Sciatic nerve (tissue), 2 donors: ENCODE measurements at regions not wholly inside any gene's neighbourhood (a gene's known extent, or its start where the extent isn't known, plus 50 kb on each side); places are given as distances from the start of the nearest gene placed in this dataset.
"Not testable (repeated sequence)": the region's sequence is repeated elsewhere in the genome, so short reads cannot be mapped to it uniquely, and the experiment has no call there.

Source experiments
- ATAC-seq: fragments of 200-7000 bp; cut with Tn5 transposase; one replicate; pipeline ENCODE4 v1.9.1; 2020; ENCODE audit warnings: mild to moderate bottlenecking, moderate library complexity
- DNase-seq: peaks from one replicate; pipeline ENCODE4 v3.0.0-alpha.2; 2020; ENCODE audit warnings: low spot score
- intact Hi-C: fragments of 100-400 bp; cut with DNase I; formaldehyde crosslinking; loops from one replicate; pipeline ENCODE4 v1.14.2; 2022
- donor health status: DM: no; HTN: no; CAD: no.
- donor health status: DM: no; HTN: no; CAD: no.

DNA sequence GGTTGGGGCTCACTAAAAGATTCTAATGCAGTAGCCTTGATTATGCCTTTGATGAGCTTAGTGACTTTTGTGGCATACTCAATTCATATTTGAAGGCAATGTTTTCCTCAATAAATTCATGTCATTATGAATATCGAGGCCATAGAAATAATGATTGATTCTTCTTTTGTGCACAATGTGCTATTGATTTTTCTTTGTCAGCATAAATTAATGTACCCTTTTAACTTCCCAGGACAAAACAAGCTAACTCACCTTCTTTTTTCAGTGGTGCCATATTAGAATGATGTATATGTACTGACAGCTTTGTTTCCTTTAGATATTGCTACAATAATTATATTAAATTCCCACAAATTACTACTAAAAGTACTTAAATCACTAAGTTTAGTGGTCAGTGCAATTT lies 484.3 kb upstream of the HS3ST5 start:
- ATAC-seq = no peak
- intact Hi-C loops = no loop called here
- no peak for DNase-seq

DNA sequence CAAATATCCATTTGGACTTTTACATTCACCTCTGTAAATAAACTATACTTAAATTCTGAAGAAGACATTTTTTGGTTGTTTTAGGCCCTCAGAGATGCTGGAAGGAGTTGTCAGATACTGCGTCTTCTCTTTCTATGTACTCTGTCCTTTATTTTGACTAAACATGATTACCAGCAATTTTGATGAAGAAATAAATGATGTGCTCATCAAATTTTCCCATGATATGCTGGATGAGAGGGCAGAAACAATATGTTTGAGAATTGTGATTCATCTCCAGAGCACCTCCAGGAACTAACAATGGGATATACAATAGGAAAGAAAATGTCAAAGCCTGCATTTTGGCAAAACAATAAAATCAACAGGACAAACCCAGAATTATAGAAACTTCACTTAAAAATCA lies 481.6 kb upstream of the HS3ST5 start:
- intact Hi-C loops = no loop called here
- ATAC-seq = no peak

GRCh38 chr6:114816678-114817077 lies 473.9 kb upstream of the HS3ST5 start:
- ATAC-seq (no peak), DNase-seq (no peak)
- intact Hi-C loops = no loop called here

More for the DNA sequence above, 481.6 kb upstream of the HS3ST5 start:
- DNase-seq = no peak

DNA sequence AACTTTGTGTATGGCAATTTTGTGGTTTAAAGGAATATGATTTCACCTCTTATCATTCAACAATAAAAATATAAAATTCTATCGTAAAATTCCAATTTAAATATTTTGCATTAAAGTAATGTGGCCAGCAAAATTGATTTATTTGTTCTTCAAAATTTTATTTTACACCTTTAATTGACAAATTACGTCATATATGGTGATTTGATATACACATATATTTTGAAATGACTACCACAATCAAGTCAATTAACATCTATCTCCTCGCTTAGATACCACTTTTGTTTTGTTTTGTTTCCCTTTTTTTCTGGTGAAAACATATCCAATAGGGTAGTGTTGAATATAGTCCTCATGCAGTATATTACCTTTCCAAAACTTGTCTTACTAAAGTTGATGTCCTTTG lies 467.6 kb upstream of the HS3ST5 start:
- no peak for DNase-seq
- intact Hi-C loops = no loop called here
- ATAC-seq = no peak

- intact Hi-C loops, ATAC-seq, DNase-seq: not testable (repeated sequence)
These were observed 462.6 kb upstream of the HS3ST5 start for GRCh38 chr6:114805426-114805825.

GRCh38 chr6:114796576-114796975 lies 453.8 kb upstream of the HS3ST5 start:
- intact Hi-C loops = no loop called here
- no peak for DNase-seq
- no peak for ATAC-seq

- ATAC-seq = no peak
These were observed 450.6 kb upstream of the HS3ST5 start for GRCh38 chr6:114793428-114793827.

GRCh38 chr6:114785235-114786127 lies 442.7 kb upstream of the HS3ST5 start:
- intact Hi-C loops = no loop called here
- no peak for DNase-seq
- no peak for ATAC-seq

More at GRCh38 chr6:114793428-114793827, 450.6 kb upstream of the HS3ST5 start:
- DNase-seq = no peak
- intact Hi-C loops = no loop called here

DNA sequence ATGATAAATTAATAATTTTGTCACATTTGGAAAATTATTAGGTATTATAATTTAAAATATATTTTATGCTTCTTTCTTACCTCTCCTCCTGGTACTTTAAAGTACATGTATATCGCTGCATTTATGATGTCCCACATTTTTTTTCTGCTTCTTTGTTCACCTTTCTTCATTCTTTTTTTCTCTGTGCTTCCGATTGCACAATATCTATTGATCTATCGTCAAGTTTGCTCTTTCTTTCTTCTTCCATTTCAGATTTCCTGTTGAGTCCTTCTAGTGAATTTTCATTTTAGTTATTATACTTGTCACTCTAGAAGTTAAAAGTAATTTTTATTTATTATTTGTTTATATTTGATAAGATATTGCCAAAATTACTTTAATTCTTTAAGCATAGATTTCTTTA lies 441.0 kb upstream of the HS3ST5 start:
- ATAC-seq (no peak), DNase-seq (no peak)
- intact Hi-C loops = no loop called here

DNA sequence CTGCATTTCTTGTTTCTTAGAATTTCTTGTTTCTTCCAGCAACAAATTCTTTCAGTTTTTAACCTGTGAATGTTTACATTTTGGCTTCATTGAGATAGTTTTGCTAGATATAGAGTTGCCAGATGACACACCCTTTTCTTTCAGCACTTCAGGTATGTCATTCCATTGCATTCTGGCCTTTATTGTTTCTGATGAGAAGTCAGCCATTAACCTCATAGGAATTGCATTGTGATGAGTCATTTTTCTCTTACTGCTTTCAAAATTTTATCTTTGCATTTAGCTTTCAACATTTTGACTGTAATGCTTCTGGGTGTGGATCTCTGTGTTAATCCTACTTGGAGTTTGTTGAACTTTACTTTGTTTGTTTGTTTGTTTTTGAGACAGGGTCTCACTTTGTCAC lies 440.3 kb upstream of the HS3ST5 start:
- ATAC-seq = no peak
- no peak for DNase-seq
- intact Hi-C loops = no loop called here

DNA sequence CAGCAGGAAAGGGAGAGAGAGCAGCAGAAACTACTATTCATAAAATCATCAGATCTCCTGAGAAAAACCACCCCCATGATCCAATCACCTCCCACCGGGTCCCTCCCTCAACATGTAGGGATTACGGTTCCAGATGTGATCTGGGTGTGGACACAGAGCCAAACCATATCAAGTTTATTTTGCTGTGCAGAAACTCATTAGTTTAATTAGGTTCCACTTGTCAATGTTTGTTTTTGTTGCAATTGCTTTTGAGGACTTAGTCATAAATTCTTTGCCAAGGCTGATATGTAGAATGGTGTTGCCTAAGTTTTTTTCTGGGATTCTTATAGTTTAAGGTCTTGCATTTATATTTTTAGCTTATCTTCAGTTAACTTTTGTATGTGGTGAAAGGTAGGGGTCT lies 422.0 kb upstream of the HS3ST5 start:
- intact Hi-C loops = no loop called here
- ATAC-seq (no peak), DNase-seq (no peak)

DNA sequence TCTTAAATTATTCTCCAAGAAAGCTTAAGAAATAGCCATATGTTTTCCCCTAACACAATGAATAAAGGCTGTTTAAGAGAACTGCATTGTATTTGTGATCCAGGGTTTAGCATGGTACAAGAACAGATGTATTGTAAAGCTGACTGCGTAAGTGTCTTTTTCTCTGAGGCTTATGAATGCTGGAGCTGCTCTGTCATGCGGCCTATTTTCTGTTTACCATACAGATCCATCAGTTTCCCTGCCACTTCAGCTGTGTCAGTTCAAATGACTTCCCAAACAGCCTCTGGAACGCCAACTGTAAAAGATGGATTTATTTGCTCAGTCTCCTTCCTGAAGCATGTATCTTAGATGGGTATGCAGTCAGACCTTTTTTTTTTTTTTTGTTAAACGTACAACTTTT lies 419.3 kb upstream of the HS3ST5 start:
- intact Hi-C loops = no loop called here
- no peak for DNase-seq
- ATAC-seq = no peak

GRCh38 chr6:114747995-114748625 lies 405.3 kb upstream of the HS3ST5 start:
- DNase-seq = peak; percentile 70
- intact Hi-C loops = no loop called here

DNA sequence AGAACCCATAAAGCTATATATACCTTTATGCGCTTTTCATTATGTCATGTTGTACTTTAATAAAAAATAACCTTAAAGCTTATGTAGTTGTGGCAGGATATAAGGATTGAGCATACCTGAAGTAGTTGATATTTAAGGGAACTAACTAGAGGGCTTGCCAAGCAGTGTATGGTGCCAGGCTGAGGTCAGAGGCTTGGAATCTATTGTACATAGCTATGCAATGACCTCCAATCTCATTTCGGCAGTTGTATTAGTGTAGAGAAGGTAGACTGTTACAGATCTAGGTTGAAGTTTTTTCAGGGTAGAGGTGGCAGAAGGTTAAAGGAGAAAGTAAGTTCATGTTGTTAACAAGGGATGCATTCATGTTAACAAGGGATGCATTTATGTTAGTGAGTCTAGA lies 397.7 kb upstream of the HS3ST5 start:
- ATAC-seq (no peak), DNase-seq (no peak)
- intact Hi-C loops = no loop called here

More at GRCh38 chr6:114747995-114748625, 405.3 kb upstream of the HS3ST5 start:
- no peak for ATAC-seq

- DNase-seq (no peak), ATAC-seq (no peak)
- intact Hi-C loops = no loop called here
These were observed 396.8 kb upstream of the HS3ST5 start for GRCh38 chr6:114739656-114740055.

DNA sequence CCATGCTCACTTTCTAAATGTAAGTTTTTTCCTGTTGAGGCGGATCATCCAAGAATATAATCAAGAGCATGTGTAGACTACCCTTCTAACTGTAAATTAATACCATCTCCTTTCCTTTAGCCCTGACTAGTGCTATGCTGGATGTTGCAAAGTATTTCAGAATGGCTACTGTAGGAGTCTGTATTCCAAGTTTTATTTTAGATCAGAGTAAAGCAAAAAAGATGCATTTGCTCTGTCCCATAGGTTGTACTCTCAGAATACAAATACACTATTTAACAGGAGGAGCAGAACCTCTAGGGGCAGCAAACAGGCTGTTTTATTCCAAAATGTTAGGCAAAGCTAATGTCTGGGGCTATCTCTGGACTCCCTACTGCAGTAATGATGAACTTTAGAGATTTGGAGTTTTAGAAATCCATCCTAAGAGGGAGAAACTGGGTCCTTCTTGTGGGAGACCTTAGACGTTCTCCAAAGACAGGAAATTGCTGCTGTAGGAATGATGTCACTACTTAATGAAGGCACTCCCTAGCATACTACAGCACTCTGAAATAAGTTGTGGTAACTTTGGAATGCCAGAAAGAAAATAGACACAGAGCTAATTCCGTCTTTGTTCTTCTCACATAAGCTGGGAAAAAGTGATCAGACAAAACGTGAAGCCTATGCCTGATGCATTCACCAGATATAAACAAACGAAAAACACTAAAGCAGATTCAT lies 392.4 kb upstream of the HS3ST5 start:
- intact Hi-C loops = no loop called here
- ATAC-seq (no peak), DNase-seq (no peak)

GRCh38 chr6:114733596-114733995 lies 390.8 kb upstream of the HS3ST5 start:
- DNase-seq (no peak), ATAC-seq (no peak)
- intact Hi-C loops = no loop called here

DNA sequence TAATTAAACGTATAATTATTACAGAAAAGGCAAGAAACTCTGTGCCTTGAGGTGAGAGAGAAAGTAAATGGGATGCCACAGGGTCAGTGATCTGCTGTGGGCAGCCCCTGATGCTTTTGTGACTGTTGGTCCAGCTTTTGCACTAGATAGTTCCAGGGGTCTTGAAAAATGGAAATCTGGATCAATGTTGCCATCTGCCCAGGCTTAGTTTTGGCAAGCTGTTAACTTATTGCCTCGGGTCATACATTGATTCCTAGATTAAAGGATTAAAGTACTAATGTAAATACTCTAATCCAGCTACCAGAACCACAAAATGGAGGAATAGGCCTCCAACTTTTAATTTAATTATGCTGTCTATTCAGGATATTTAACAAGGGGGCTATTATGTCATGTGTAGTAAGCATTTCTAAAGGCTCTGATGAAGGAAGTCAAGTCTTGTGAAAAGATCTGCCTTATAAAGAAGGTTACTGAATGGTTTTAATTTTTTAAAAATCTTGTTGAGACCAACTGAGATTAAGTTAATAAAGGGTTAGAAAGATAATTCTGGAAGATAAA lies 376.0 kb upstream of the HS3ST5 start:
- no peak for ATAC-seq
- intact Hi-C loops = no loop called here

DNA sequence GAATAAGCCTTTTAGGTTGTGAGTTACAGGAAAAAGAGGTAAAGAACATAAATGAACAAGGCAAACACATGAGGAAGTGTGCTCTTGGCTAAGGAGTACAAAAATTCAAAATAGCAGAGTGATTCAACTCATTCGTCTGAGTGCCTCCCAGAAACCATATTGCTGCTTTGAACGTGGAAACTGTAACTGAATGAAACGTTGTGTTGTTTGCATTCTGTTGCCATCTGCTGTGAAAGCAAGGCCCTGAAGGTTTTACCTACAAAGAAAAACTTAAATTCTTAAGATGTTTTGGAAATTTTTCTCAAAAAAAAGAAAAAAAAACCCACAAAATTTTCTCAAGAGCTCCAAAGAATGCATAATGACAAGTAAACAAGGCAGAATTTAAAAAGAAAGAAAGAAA lies 375.4 kb upstream of the HS3ST5 start:
- ATAC-seq (no peak), DNase-seq (no peak)
- intact Hi-C loops = no loop called here

More for the DNA sequence above, 376.0 kb upstream of the HS3ST5 start:
- no peak for DNase-seq
